HepG2 (cell line): ENCODE measurements at regions not wholly inside any gene's neighbourhood (a gene's known extent, or its start where the extent isn't known, plus 50 kb on each side); places are given as distances from the start of the nearest gene placed in this dataset.

Source experiments
- ATAC-seq: fragments of 200-7000 bp; cut with Tn5 transposase; 3 replicates; pipeline ENCODE4 v1.9.1; 2020; ENCODE audit warnings: mild to moderate bottlenecking, moderate library complexity
- BruUV-seq: library from RNA; stranded (reverse); fragments of 400-500 nt; replicated peaks from 2 replicates; lab custom pipeline; 2021; lab: Mats Ljungman, UMichigan
- CTCF ChIA-PET: fragments of 300-600 bp; formaldehyde crosslinking; extraction: SDS; loops from one replicate; lab custom pipeline; 2021; ENCODE audit warnings: low total read pairs, inconsistent platforms, low intra/inter-chr PET ratio; lab: Yijun Ruan, JAX
- POLR2A ChIA-PET: fragments of 350-600 bp; sonication (Branson Sonifier 250); formaldehyde crosslinking; loops from one replicate; lab custom pipeline; 2020; ENCODE audit warnings: antibody characterized with exemption, inconsistent platforms; lab: Yijun Ruan, JAX
- DNase-seq: peaks from one replicate; pipeline ENCODE4 v3.0.0-alpha.2; 2015; ENCODE audit warnings: low spot score
- FAIRE-seq: peaks from 3 replicates; lab custom pipeline; 2011; peaks lifted over from hg19 to GRCh38; lab: Jason Lieb, UNC
- H2AFZ ChIP-seq: one replicate; pipeline ENCODE4 v1.6.1; 2011; ENCODE audit warnings: low read length, inconsistent platforms
- H3K27ac ChIP-seq: fragments of 300-600 bp; 3 replicates; pipeline ENCODE4 v1.8.0; 2011; ENCODE audit warnings: mixed run types, mild to moderate bottlenecking, mixed read lengths, low read length, inconsistent platforms; ENCODE audit not compliant: insufficient read depth; ENCODE audit errors: extremely low read length
- H3K27me3 ChIP-seq, 2 experiments: fragments of 200-600 bp in 1 of 2; 2 replicates in 1 of 2; 3 replicates in 1 of 2; pipeline versions ENCODE4 v1.6.0 to v1.8.0; 2011; ENCODE audit warnings: low read length in 2 of 2, mild to moderate bottlenecking in 2 of 2, moderate library complexity in 2 of 2, inconsistent platforms in 1 of 2; ENCODE audit not compliant: insufficient read depth in 2 of 2, control insufficient read depth in 1 of 2
- H3K36me3 ChIP-seq, 2 experiments: fragments of 200-600 bp in 1 of 2; replicated peaks in 1 of 2; 2 replicates in 1 of 2; 3 replicates in 1 of 2; pipeline versions ENCODE4 v1.5.1 to v1.8.0; 2011; ENCODE audit warnings: low read length in 2 of 2, inconsistent platforms in 1 of 2; ENCODE audit not compliant: insufficient read depth in 2 of 2, control insufficient read depth in 1 of 2
- H3K4me1 ChIP-seq: 2 replicates; pipeline ENCODE4 v1.5.1; 2012; ENCODE audit warnings: low read length, inconsistent platforms; ENCODE audit not compliant: insufficient read depth
- H3K4me2 ChIP-seq: 2 replicates; pipeline ENCODE4 v1.6.0; 2011; ENCODE audit warnings: low read depth, low read length, inconsistent platforms
- H3K4me3 ChIP-seq, 3 experiments: fragments of 200-600 bp in 1 of 3; sonication (generic), shearing (Covaris generic) in 1 of 3; replicated peaks in 1 of 3; 2 replicates each; pipeline ENCODE4 v1.5.1; 2011 to 2016; ENCODE audit warnings: low read length in 3 of 3, inconsistent platforms in 2 of 3, low read depth in 2 of 3, mild to moderate bottlenecking in 2 of 3, control low read depth in 1 of 3, mixed read lengths in 1 of 3; ENCODE audit not compliant: insufficient read depth in 1 of 3
- H3K79me2 ChIP-seq: one replicate; pipeline ENCODE4 v1.6.1; 2011; ENCODE audit warnings: low read length, inconsistent platforms; ENCODE audit not compliant: insufficient read depth
- H3K9ac ChIP-seq: 2 replicates; pipeline ENCODE4 v1.6.0; 2011; ENCODE audit warnings: mild to moderate bottlenecking, low read depth, low read length, inconsistent platforms; ENCODE audit not compliant: insufficient read depth
- H3K9me3 ChIP-seq: 2 replicates; pipeline ENCODE4 v1.5.1; 2012; ENCODE audit warnings: mild to moderate bottlenecking, low read length
- H4K20me1 ChIP-seq: 2 replicates; pipeline ENCODE4 v1.6.0; 2011; ENCODE audit warnings: inconsistent platforms, mild to moderate bottlenecking, low read length, moderate library complexity; ENCODE audit not compliant: insufficient read depth
- CENPBD1 ChIP-seq: sonication (generic); formaldehyde crosslinking; IDR thresholded peaks from 2 replicates; pipeline ENCODE4 v1.8.0; 2022; ENCODE audit warnings: missing genetic modification reagents, low read depth, mild to moderate bottlenecking, borderline replicate concordance
- SP4 ChIP-seq: sonication (generic); formaldehyde crosslinking; IDR thresholded peaks from 2 replicates; pipeline ENCODE4 v1.8.1; 2023; ENCODE audit warnings: mild to moderate bottlenecking, missing genetic modification reagents
- ZKSCAN5 ChIP-seq: sonication (generic); formaldehyde crosslinking; IDR thresholded peaks from 2 replicates; pipeline ENCODE4 v1.5.1; 2020; ENCODE audit warnings: mild to moderate bottlenecking, missing genetic modification reagents
- ZMYM3 ChIP-seq: sonication (generic); formaldehyde crosslinking; IDR thresholded peaks from 2 replicates; pipeline ENCODE4 v1.5.1; 2020; ENCODE audit warnings: mild to moderate bottlenecking, missing genetic modification reagents
- WGBS: methylation state at CpG from one replicate; pipeline ENCODE4 v1.1.6; 2017; ENCODE audit warnings: low lambda C conversion rate; 5-methylcytosine and 5-hydroxymethylcytosine counted together
- in situ Hi-C: cut with HindIII; loops from 2 replicates; pipeline ENCODE4 v1.10.0; 2017; ENCODE audit warnings: low pct_unique_long_range_greater_than_20kb; ENCODE audit not compliant: extremely low pct_ligation_motif_present
- intact Hi-C: fragments of 100-400 bp; cut with micrococcal nuclease; formaldehyde crosslinking; loops from one replicate; pipeline ENCODE4 v1.10.0; 2022; ENCODE audit not compliant: unreplicated experiment

- 3% methylated on average over 7 of the region's 7 CpGs for WGBS
Observed at GRCh38 chr7:68362745-68363518, 1235.3 kb upstream of the AUTS2 start.

DNA sequence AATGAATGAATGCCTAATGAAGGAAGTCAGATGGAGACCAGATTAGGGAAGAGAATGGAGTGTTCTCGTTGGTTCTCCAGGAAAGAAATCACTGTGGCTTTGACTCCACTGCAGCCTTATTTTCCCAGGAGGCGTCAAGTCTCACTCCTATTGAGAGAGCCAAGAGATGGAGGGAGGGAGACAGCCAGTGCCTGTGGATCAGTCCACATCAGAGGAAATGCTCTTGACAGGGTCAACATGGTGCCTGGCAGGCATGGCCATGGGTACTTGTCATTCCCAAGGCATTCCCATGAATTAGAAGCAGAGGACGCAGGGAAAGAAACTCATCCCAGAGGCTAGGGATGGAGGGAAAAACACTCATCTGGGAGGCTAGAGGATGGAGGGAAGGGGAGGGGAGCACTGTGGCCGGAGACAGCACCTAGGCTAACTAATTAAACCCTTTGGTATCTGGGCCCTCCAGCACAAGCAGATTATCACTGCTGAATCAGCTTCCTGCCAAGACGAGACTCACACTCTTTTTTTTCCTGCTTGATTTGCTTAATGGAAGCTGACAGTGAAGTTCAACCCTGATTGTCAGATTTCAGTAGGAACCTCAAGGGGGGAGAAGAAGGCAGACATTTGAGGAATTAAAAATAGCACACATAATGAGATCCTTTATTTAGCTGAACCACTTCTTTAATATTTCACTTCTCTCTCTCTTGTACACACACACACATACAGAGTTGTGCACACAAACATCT, 1233.2 kb upstream of the AUTS2 start:
- Histone ChIP-seq H3K27ac (no peak overlapping the region), H3K79me2 (no peaks in the 10 kb centered on the region), H2AFZ (no peak overlapping the region), H3K9me3 (peaks cover 16% of the 10 kb centered on the region; the same call in 1 of the 2 replicates), H3K27me3 (no peaks in the 10 kb centered on the region), H3K4me2 (no peak overlapping the region), H3K4me1 (no peaks in the 10 kb centered on the region), H4K20me1 (no peaks in the 10 kb centered on the region), H3K9ac (no peak overlapping the region), H3K4me3 (no peak overlapping the region), H3K36me3 (no peaks in the 10 kb centered on the region)
- in situ Hi-C loops (no loop called here), intact Hi-C loops (no loop called here)
- CTCF ChIA-PET: no interaction called here
- 14% methylated on average over 5 of the region's 5 CpGs for WGBS
- FAIRE-seq (no peak), DNase-seq (no peak), ATAC-seq (no peak)
- POLR2A ChIA-PET: no interaction called here
- TF ChIP-seq SP4 (CRISPR knock-in tag): no peak
- TF ChIP-seq ZMYM3: no peak
- no peak for TF ChIP-seq ZKSCAN5 (CRISPR knock-in tag)
- no TSS peak for BruUV-seq

More at GRCh38 chr7:68362745-68363518, 1235.3 kb upstream of the AUTS2 start:
- no peak for DNase-seq
- H3K36me3 ChIP-seq: no peaks in the 10 kb centered on the region
- POLR2A ChIA-PET: no interaction called here
- H3K27ac ChIP-seq: no peak overlapping the region
- no peak for FAIRE-seq
- H4K20me1 ChIP-seq: no peaks in the 10 kb centered on the region
- in situ Hi-C loops (no loop called here), intact Hi-C loops (no loop called here)
- no TSS peak for BruUV-seq
- H3K27me3 ChIP-seq: no peaks in the 10 kb centered on the region
- H3K9me3 ChIP-seq: peaks cover 7% of the 10 kb centered on the region; the same call in 1 of the 2 replicates
- no peaks in the 10 kb centered on the region for H3K4me1 ChIP-seq
- H3K4me2 ChIP-seq: no peak overlapping the region
- H2AFZ ChIP-seq: no peak overlapping the region
- H3K9ac ChIP-seq: no peak overlapping the region
- no peaks in the 10 kb centered on the region for H3K79me2 ChIP-seq
- no peak overlapping the region for H3K4me3 ChIP-seq
- no peak for TF ChIP-seq CENPBD1 (CRISPR knock-in tag)
- CTCF ChIA-PET: no interaction called here
- ATAC-seq: no peak
